AML-193 (cell line): ENCODE measurements at regions not wholly inside any gene's neighbourhood (a gene's known extent, or its start where the extent isn't known, plus 50 kb on each side); places are given as distances from the start of the nearest gene placed in this dataset.
"Not testable (repeated sequence)": the region's sequence is repeated elsewhere in the genome, so short reads cannot be mapped to it uniquely, and the experiment has no call there.

Source experiments
- DNase-seq, 2 experiments: peaks; one replicate each; lab custom pipeline; 2025; lab: John Stamatoyannopoulos, UW

DNA sequence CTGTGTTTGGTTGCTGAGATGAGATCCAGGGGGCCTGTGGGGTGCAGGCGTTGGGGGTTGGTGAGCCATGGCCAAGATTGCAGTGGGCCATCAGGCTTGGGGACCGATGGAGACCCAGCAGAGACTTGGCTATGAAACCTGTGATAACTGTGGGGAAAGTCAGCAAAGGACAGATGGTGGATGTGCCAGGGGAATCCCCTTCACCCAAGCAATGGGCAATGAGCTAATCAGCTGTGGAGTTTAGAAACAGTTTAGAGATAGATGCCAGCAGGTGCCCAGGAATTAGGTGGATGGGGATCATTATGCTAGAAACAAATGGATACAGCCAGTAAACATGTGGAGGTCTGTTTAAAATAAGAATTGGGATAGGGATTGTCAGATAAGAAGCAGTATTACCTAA lies 151.4 kb upstream of the FERD3L start:
- no peak for DNase-seq

DNA sequence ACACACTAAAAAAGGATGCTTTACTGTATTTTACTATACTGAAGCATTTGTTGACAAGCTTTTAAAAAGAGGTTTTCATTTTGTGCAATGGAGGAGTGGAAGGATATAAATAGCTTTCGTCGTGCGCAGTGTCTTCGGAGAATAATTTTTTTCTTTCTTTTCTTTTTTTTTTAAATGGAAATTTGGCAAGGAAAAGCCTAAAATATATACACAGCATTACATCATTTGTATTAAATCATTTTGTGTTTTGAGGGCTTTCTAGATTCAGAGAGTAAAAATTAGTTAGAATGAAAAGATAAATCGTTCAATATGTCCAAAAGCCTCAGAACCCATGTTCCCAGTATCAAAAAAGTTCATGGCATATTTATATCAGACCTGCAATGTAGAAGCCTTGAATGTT lies 150.2 kb upstream of the FERD3L start:
- DNase-seq, result no peak

DNA sequence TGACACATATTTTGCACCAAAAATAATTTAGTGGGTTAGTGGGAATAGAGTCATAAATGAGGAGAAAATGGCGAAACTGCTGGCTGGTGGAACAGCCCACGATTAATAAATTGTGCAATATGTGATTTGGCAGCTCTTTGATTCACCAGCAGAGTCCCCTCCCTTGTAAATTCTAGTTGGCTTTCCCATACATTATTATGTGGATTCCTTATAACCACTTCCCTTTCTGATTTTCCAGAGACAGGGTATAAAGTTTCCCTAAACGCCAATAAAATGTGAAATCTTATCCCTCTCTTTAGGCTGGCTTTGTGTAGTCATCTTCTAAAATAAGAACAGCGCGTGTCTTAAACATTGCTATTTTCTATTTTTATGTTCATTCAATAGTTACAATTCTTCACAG lies 149.4 kb upstream of the FERD3L start:
- DNase-seq, result no peak

DNA sequence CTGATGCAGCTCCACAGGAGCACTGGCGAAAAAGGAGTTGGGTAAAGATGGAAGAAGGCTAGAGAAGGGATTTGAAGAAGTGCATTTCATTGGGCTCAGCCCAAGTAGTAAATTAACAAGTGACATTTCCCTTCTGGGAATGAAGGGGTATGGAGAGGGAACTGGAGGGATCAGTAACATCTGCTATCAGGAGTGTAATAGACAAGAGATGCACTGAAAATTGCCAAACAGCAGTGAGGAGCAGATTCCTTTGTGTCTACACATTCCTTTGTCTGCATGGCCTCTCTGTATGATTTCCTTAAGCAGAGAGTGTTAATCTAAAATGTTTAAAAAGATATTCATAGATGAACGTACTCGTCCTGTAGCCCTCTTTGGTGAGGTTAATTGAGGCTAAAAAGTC lies 148.2 kb upstream of the FERD3L start:
- DNase-seq, result no peak

DNA sequence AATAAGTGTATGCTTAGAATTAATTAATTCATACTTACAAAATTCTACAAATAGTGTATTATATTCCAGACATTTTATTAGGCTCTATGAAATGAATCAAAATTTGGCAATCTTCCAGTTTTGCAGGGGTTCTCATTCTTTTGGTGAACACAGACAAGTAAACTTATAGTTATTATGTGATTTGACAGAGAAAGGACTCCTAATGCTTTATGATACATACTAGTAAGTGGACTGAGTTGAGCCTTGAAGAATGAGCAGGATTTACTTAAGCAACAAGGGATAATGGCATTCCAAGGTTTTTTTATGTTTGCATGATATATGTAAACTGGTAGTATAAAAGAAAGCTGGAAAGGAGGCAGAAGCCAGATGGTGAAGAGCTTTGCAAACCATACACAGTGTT lies 145.7 kb upstream of the FERD3L start:
- no peak for DNase-seq

DNA sequence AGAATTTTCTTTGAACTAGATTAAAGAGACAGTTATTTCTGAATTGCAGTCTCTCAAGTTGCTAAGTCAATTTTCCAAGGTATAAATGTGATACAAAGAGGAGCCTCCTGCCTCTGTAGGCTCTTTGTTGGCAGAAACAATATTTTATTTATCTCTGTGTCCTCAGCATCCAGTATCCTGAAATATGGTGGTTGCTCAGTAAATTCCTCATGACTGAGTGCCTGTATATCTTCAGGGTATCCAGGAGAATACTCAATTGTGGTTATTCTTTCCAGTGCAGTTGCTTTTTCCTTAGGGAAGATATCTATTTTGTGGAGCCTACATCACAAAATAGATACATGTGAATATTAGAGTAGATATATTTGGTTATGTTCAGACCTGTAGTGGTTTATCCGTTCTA lies 144.8 kb upstream of the FERD3L start:
- DNase-seq, result no peak

DNA sequence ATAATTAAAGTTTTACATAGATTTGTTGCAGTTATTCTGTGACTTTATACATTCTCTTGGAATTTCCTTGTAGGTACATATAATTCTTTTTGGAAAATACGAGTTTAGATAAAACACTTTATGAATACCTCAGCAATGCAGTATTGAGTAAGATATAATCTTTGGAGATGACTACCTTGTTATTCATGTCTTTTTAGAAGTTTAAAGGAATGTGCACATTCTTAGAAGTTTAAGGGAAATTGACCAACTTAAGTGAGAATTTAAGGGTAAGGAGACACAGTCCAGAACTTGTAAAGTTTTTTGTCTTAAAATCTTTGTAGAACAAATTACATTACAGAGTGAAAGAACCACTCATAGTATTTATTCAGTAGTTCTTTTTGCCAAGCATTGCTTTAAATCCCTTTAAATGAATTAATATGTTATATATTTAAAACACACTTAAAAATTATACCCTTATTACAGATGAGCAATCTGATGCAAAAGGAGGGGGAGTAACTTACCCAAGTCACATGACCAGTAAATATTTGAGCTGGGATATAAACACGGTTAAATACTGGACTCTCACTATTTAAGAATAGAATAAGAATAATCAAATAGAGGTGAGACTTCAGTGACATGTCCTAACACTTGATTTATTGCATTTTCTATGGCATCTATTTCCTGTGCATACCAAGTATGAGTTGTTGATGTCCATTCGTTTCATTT lies 139.5 kb upstream of the FERD3L start:
- DNase-seq, result no peak

DNA sequence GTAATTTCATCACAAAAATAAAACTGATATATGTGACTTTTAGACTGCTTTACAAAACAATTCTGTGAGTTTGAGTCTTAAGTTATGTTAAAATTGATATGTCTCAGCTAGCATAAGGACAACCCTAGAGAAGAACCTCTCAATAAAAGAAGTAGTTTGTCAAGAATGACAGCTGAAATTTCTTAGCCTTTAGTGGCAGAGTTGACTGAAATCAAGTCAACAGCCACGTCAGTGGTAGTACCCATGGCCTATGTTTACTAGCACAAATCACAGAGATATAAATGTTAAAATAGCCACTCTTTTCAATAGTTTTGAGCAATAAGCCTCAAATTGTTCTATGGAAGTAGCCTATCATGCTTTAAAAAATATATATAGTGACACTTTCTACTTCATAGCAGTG lies 138.9 kb upstream of the FERD3L start:
- DNase-seq, result no peak

DNA sequence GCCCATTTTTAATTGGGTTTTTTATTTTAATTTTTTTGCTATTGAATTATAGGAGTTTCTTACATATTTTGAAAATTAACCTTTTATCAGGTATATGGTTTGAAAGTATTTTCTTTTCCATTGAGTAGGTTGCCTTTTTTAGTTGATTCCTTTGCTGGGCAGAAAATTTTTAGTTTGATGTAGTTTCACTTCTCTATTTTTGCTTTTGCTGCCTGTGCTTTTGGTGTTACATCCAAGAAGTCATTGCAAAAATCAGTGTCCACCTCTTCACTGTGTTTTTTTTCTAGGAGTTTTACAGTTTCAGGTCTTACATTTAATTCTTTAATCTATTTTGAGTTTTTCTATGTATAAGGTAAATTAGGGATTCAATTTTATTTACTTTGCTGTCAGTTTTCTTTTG lies 129.8 kb upstream of the FERD3L start:
- no peak for DNase-seq

DNA sequence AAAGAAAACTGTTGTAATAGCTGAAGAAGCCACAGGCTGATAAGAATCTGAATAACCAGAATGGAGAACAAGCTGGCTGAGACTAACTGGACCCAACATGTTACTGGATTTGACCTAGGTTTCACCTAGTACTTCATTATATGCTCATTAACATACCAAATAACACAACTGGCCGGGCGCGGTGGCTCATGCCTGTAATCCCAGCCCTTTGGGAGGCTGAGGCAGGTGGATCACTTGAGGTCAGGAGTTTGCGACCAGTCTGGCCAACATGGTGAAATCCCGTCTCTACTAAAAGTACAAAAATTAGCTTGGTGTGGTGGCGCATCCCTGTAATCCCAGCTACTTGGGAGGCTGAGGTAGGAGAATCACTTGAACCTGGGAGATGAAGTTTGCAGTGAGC lies 127.1 kb upstream of the FERD3L start:
- DNase-seq, result not testable (repeated sequence)

DNA sequence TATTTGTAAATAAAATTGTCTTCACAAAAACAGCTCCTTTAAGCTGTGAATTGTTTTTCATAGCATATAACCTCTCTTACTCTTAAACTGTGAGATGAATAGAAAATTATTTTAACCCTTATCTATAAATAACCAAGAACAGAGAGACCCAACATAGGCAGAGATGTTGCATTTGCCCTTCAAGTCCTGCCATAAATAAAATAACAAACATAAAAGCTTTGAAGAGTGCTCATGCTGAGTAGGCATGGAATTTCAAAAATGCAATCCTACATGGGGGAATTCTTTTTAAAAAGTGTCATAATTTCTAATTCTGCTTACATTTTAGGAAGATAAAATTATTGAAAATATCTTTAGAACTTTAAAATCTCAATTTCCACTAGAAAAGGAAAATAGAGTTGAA lies 124.1 kb upstream of the FERD3L start:
- no peak for DNase-seq

DNA sequence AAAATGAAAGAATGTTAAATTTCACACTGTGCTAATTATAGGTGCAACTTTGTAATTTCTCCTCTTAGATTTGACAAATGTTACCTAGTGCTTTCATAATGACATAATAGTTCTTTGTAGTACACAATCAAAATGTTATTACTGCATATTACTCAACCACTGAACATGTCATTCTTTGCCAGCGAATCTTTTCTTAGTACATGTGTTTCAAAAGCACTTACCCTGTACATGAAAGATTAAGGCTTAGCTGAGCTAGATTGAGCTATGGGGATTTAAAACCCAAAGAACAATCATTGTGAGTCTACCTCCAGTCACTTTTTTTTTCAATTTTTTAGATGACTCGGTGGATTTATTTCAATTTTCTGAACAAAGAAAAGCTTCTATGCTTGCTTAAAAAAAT lies 123.5 kb upstream of the FERD3L start:
- no peak for DNase-seq

DNA sequence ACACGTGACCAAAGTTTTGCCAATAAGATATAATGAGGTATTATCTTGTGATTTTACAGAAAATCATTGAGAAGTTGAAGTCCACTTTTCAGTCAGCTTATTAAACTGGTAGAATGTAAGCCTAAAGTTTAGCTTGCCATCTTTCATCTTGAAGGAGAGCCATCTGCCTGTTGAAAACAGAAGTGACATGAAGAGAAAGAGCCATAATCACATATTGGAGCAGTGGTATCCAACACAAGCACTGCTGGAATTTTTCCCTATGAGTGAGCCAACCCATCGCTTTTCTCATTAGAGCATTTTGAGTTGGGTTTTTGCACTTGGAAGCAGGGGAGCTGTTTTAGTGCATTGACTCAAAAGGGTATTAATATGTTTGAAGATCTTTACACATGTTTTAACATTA lies 117.6 kb upstream of the FERD3L start:
- no peak for DNase-seq

DNA sequence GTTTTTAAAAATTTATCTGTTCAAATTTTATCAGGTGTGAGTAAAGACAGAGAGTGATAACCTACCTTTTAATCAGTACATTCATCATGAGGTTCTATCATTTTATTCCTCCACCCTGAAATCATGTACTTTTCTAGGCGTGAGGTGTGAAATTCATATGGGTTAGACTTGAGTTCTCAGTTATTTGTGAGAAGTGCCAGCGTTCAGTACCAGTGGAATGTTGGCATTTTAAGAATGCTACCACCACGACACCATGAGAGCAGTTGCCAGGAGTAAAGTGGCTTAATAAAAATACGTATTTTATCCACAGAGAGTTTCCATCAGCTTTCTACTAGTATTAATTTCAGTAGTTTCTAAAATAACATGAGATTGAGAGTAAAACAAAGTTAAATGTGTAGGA lies 104.1 kb upstream of the FERD3L start:
- DNase-seq, result no peak

DNA sequence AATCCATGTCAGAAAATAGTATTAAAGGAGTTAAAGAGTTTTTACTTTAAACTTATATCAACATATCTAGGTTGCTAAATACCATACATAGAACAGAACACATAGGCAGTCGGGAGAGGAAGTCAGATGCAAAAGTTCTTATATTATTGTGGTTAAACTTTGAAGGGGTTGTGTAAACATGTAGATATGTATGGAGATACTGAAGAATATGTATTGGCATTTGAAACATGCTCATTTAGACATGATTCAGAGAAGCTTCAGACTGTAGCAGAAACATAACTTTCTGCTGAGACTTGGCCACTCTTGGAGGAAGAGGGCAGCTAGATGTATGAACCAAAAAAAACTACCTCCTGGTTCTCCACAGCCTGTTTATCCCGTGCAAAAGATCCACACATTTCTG lies 103.5 kb upstream of the FERD3L start:
- no peak for DNase-seq

DNA sequence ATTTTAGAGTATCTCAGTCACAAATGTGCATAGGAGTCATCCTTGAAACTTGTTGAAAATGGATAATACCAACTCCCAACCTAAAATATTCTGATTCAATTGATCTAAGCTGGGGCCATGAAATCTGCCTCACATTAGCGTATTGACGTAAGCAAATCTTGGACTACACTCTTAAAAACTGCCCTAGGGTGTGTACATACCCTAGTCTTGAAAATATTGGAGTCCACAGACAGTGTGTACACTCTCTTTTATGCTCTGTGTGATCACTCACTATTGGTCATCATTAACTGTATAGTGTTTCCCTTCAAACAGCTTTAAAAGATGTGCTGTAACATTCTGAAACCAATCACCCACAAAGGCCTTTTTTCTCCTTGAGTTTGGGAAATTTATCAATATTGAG lies 102.9 kb upstream of the FERD3L start:
- no peak for DNase-seq

DNA sequence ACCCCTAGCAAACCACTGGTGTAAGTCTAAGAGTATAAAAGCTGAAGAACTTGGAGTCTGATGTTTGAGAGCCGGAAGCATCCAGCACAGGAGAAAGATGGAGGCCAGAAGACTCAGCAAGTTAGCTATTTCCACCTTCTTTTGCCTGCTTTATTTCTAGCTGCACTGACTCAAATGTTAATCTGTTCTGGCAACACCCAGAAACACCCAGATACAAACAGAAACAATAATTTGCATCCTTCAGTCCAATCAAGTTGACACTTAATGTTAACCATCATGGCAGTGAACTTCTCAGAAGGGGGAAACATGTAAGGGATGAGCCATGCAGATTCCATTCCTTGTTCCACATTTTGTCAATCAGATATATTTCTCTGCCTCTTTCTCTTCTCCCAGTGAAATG lies 101.8 kb upstream of the FERD3L start:
- no peak for DNase-seq

DNA sequence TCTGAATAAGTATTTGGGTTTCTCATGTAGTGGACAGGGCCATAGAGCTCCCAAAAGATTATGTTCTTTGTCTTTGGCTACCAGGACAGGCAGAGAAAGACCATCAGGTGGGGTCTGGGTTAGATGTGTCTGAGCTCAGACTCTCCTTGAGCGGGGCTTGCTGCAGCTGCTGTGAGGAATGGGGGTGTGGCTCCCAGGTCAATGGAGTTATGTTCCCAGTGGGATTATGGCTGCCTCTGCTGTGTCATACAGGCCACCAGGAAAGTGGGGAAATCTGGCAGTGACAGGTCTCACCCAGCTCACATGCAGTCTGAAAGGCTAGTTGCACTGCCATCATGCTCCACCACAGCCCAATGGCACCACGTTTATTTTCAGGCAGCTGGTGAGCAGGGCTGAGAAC lies 97.0 kb upstream of the FERD3L start:
- no peak for DNase-seq

DNA sequence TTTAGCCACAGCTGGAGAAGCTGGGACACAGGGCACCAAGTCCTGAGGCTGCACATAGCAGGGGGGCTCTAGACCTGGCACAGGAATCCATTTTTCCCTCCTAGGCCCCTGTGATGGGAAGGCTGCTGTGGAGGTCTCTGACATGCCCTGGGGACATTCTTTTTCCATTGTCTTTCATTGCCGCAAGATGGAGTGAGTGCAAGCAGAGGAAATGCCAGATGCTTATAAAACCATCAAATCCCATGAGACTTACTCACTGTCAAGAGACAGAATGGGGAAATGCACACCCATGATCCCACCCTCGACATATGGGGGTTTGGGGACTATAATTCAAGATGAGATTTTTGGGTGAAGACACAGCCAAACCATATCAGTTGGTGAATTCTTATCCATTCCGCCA lies 94.7 kb upstream of the FERD3L start:
- no peak for DNase-seq

DNA sequence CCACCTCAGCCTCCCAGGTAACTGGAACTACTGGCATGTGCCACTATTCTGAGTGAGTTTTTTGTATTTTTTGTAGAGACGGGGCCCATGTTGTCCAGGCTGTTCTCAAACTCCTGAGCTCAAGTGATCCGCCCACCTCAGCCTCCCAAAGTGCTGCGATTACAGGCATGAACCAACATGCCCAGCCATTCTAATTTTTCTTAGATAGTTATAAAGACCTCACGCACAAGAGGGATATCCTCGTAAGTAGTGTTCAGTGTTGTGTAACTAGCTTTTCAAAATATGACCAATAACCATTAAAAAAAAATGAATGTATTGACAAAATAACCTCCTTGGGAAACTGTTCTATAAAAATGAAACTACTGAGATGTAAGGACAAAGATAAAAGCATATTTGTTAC lies 90.5 kb upstream of the FERD3L start:
- DNase-seq, result no peak

DNA sequence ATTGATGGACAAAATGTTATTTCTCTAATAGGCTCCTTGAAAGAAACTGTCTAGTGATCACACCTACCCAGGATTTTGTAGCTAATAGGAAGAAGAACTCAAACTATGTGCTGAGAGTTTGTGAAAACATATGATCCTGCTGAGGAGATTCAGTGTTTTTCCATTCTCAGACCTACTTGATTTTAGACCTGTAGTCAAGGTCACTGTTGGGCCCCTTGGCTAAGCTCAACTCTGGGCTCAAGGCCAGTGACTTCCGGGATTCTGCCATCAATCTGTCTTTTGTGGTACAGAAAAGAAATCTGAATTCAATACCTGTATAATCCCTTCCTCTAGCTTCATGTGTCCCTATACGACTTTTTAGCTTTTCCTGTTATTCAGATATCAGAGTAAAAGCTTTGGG lies 79.7 kb upstream of the FERD3L start:
- DNase-seq, result no peak

DNA sequence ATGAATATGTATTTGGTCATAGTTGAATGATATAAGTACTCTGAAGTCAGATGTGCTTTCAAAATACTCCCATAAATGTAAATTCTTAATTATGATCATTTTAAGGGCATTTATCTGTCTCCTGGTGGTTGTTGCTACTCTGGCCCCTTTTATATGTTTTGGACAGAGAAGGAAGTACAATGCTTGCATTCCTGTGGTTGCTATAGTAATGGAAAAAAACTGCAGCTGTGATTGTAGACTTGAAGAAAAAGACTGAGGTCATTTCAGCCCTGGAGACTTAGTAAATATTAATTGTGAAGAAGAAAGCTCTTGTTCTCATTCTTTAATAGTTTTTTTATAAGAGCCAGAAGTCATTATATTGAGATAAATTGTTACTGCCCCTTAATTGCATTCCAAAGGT lies 70.2 kb upstream of the FERD3L start:
- DNase-seq, result no peak

DNA sequence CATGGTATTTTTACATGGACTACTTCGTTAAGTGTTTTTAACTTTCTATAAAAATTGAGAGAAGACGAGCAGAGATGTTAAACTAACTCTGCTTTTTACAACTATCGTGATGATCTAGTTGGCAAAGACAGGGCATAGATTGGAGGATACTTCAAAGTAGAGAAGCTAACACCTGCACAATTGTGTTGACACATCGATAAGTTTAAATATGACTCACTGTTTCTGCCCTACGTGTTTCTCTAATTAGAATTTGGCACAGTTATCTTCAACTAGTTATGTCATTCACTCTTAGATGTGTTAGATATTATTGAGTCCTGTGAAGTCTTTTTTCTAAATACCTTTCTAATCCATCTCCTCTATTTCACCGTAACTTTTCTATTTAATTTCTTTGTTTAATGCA lies 68.5 kb upstream of the FERD3L start:
- DNase-seq, result no peak

DNA sequence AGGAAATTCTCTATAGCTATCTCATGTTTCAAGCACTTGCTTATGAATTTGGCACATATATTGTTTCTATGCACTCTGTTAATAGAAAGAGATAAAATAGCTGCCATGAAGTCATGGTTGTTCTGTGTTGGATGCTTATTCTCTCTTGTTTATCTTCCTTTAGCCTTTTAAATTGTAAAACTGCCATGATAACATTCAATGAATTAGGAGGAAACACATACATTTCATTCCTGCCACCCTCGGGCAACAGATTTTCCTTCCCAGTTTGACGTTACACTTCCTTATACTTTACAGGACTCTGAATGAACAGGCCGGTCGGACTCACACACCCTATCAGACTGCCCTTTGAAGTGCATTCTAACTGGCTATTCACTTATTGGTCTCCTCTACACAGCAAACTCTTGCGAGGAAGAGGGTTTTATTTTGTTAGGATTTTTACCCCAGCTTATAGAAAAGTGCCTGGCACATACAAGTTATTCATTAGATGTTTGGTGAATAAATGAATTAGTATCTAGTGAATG lies 65.7 kb upstream of the FERD3L start:
- no peak for DNase-seq
